ENCODE measurements at regions not wholly inside any gene's neighbourhood (a gene's known extent, or its start where the extent isn't known, plus 50 kb on each side); places are given as distances from the start of the nearest gene placed in this dataset.

GRCh38 chr1:245031041-245031440 lies 123.7 kb upstream of the KIF26B start:
- no peak for TF ChIP-seq CTCF (IDR thresholded peaks at IDR 0.05; ENCODE audit: low read length)
- TF ChIP-seq EZH2phosphoT487 (IDR thresholded peaks at IDR 0.05; ENCODE audit: low read length): no peak
- TF ChIP-seq EZH2 (optimal IDR thresholded peaks at IDR 0.05; ENCODE audit: low read depth, low read length): no peak

Measured in MM.1S (cell line).